ENCODE measurements at regions not wholly inside any gene's neighbourhood (a gene's known extent, or its start where the extent isn't known, plus 50 kb on each side); places are given as distances from the start of the nearest gene placed in this dataset.
A peak's percentile ranks its signal among the peaks of the same experiment; 100 is the strongest.

- no peaks in the 10 kb centered on the region for H3K36me3 Mint-ChIP-seq (ENCODE audit: insufficient read depth)
- H3K9me3 Mint-ChIP-seq (ENCODE audit: low read depth): no peaks in the 10 kb centered on the region
- H3K4me3 Mint-ChIP-seq (ENCODE audit: low read depth): no peak overlapping the region
Observed at GRCh38 chr15:46307746-46308145, 672.9 kb downstream of the SQOR start.

GRCh38 chr15:46309914-46310313 is 675.1 kb downstream of the SQOR start:
- Mint-ChIP-seq H3K4me3 (ENCODE audit: low read depth) (no peak overlapping the region), H3K36me3 (ENCODE audit: insufficient read depth) (no peaks in the 10 kb centered on the region), H3K27me3 (no peaks in the 10 kb centered on the region), H3K4me1 (ENCODE audit: low read depth) (peaks cover 13% of the 10 kb centered on the region), H3K27ac (no peak overlapping the region), H3K9me3 (ENCODE audit: low read depth) (no peaks in the 10 kb centered on the region)
- TF ChIP-seq CTCF (IDR thresholded peaks at IDR 0.05; ENCODE audit: unreplicated experiment): peak; percentile 29
- DNase-seq (ENCODE audit: low spot score, unreplicated experiment): no peak

More at GRCh38 chr15:46307746-46308145, 672.9 kb downstream of the SQOR start:
- no peak for DNase-seq (ENCODE audit: low spot score, unreplicated experiment)
- Mint-ChIP-seq H3K27ac (no peak overlapping the region), H3K4me1 (ENCODE audit: low read depth) (peaks cover 13% of the 10 kb centered on the region), H3K27me3 (no peaks in the 10 kb centered on the region)
- no peak for TF ChIP-seq CTCF (IDR thresholded peaks at IDR 0.05; ENCODE audit: unreplicated experiment)

GRCh38 chr15:46312133-46312740 is 677.4 kb downstream of the SQOR start:
- Mint-ChIP-seq H3K4me1 (ENCODE audit: low read depth) (peaks cover 24% of the 10 kb centered on the region), H3K9me3 (ENCODE audit: low read depth) (no peaks in the 10 kb centered on the region), H3K27me3 (no peaks in the 10 kb centered on the region), H3K36me3 (ENCODE audit: insufficient read depth) (no peaks in the 10 kb centered on the region), H3K4me3 (ENCODE audit: low read depth) (no peak overlapping the region), H3K27ac (no peak overlapping the region)
- peak; percentile 79 for DNase-seq (ENCODE audit: low spot score, unreplicated experiment)
- TF ChIP-seq CTCF (IDR thresholded peaks at IDR 0.05; ENCODE audit: unreplicated experiment): peak; percentile 97

GRCh38 chr15:46315434-46315833 is 680.6 kb downstream of the SQOR start:
- Mint-ChIP-seq H3K4me3 (ENCODE audit: low read depth) (no peak overlapping the region), H3K36me3 (ENCODE audit: insufficient read depth) (no peaks in the 10 kb centered on the region), H3K4me1 (ENCODE audit: low read depth) (peaks cover 13% of the 10 kb centered on the region), H3K9me3 (ENCODE audit: low read depth) (no peaks in the 10 kb centered on the region), H3K27me3 (no peaks in the 10 kb centered on the region), H3K27ac (no peak overlapping the region)
- no peak for TF ChIP-seq CTCF (IDR thresholded peaks at IDR 0.05; ENCODE audit: unreplicated experiment)
- DNase-seq (ENCODE audit: low spot score, unreplicated experiment): no peak

GRCh38 chr15:46316024-46316423 is 681.2 kb downstream of the SQOR start:
- H3K27me3 Mint-ChIP-seq: no peaks in the 10 kb centered on the region
- no peak for TF ChIP-seq CTCF (IDR thresholded peaks at IDR 0.05; ENCODE audit: unreplicated experiment)

More at GRCh38 chr15:46316024-46316423, 681.2 kb downstream of the SQOR start:
- H3K4me3 Mint-ChIP-seq (ENCODE audit: low read depth): no peak overlapping the region
- H3K9me3 Mint-ChIP-seq (ENCODE audit: low read depth): no peaks in the 10 kb centered on the region
- H3K4me1 Mint-ChIP-seq (ENCODE audit: low read depth): peaks cover 13% of the 10 kb centered on the region
- no peak overlapping the region for H3K27ac Mint-ChIP-seq
- no peak for DNase-seq (ENCODE audit: low spot score, unreplicated experiment)
- no peaks in the 10 kb centered on the region for H3K36me3 Mint-ChIP-seq (ENCODE audit: insufficient read depth)

All from progenitor cell of endocrine pancreas (in vitro differentiated cells).